Central memory CD8-positive, alpha-beta T cell (primary cell): ENCODE measurements at regions not wholly inside any gene's neighbourhood (a gene's known extent, or its start where the extent isn't known, plus 50 kb on each side); places are given as distances from the start of the nearest gene placed in this dataset.
"Not testable (repeated sequence)": the region's sequence is repeated elsewhere in the genome, so short reads cannot be mapped to it uniquely, and the experiment has no call there.

Experiments
- ATAC-seq: fragments of 150-1000 bp; cut with Tn5 transposase; replicated peaks from 2 replicates; pipeline ENCODE4 v1.10.0; 2022; ENCODE audit warnings: mild to moderate bottlenecking, moderate FRiP score, moderate number of reproducible peaks; ENCODE audit not compliant: poor library complexity, severe bottlenecking; ENCODE audit errors: extremely low read depth
- DNase-seq, 2 donors: peaks; one replicate each; pipeline ENCODE4 v3.0.0; 2021; ENCODE audit warnings: low spot score in 2 of 2
- H3K27ac Mint-ChIP-seq: one replicate; pipeline ENCODE4 v1.8.0; 2022; ENCODE audit warnings: low read depth, mild to moderate bottlenecking, moderate library complexity, mixed read lengths
- H3K27me3 Mint-ChIP-seq: one replicate; pipeline ENCODE4 v1.8.0; 2022; ENCODE audit warnings: mixed read lengths
- H3K36me3 Mint-ChIP-seq: one replicate; pipeline ENCODE4 v1.8.0; 2022; ENCODE audit warnings: mild to moderate bottlenecking, moderate library complexity, mixed read lengths; ENCODE audit not compliant: insufficient read depth
- H3K4me1 Mint-ChIP-seq: one replicate; pipeline ENCODE4 v1.8.0; 2022; ENCODE audit warnings: mixed read lengths
- H3K4me3 Mint-ChIP-seq: one replicate; pipeline ENCODE4 v1.8.0; 2022; ENCODE audit warnings: mild to moderate bottlenecking, moderate library complexity, mixed read lengths
- H3K9me3 Mint-ChIP-seq: one replicate; pipeline ENCODE4 v1.8.0; 2022; ENCODE audit warnings: mixed read lengths

DNA sequence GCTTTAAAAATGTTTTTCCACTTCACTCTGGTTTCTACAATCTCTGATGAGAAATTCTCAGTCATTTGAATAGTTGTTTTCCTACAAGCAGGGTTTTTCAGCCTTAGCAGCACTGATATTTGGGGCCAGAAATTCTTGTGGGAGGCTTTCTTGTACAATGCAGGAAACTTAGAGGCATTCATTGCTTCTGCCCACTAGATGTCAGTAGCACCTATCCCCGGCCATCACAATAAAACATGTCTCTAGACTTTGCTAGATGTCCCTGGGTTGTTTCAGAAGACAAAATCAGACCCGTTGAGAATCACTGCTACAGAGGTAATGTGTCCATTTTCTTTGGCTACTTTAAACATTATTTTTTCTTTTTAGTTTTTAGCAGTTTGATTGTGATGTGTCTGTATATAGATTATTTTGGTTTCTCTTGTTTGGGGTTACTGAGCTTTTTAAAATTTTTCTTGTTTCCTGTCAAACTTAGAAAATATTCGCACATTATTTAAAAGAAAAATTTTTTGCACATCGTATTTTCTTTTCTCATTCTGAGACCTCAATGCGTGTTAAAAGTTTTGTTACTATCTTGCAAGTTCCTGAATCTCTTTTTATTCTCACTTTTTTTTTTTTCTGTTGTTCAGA is 60.8 kb upstream of the CCDC179 start:
- no peak for ATAC-seq
- Mint-ChIP-seq H3K9me3 (no peaks in the 10 kb centered on the region), H3K27ac (no peak overlapping the region), H3K4me1 (peaks cover 6% of the 10 kb centered on the region), H3K36me3 (no peaks in the 10 kb centered on the region), H3K27me3 (no peaks in the 10 kb centered on the region), H3K4me3 (no peak overlapping the region)
- DNase-seq: no peak

DNA sequence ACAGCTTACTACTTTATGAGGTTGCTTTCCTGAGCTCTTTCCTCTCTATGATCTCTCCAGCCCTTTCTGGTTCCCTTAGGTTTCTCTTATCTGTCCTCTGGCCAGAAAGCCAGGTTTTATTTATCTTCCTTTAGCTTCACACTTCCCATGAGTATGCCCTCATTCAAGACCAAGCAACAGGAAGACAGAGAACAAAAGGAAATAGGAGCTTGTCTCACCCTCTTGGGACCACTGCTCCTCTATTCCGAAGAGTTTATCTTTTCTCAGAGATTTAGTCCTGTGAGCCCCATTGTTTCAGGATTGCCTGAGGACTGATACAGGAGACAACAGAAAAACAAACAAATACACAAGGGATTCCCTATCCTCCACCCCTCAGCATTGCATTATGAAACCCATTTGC is 62.4 kb upstream of the CCDC179 start:
- H3K4me1 Mint-ChIP-seq: peaks cover 6% of the 10 kb centered on the region

DNA sequence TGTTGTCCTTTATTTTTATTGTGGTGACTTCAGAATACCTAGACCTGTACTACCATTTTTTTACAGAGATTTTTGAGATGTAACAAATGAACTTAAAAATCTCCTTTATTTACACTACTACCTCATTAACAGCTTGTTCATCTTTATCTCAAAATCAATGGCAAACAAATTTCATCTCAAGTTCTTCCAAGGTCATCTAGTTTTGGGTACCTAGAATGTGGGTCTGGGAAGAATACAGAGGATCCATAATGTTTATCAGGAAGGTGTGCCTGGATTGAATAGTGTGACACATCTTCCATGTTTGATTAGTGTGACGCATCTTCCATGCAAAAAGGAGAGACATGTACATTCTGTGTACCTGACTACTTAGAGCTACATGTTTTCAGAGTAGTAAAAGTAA is 63.3 kb upstream of the CCDC179 start:
- H3K27me3 Mint-ChIP-seq: no peaks in the 10 kb centered on the region

More for the DNA sequence above, 62.4 kb upstream of the CCDC179 start:
- Mint-ChIP-seq H3K36me3 (no peaks in the 10 kb centered on the region), H3K4me3 (no peak overlapping the region), H3K27ac (no peak overlapping the region), H3K27me3 (no peaks in the 10 kb centered on the region), H3K9me3 (no peaks in the 10 kb centered on the region)
- no peak for DNase-seq
- no peak for ATAC-seq

DNA sequence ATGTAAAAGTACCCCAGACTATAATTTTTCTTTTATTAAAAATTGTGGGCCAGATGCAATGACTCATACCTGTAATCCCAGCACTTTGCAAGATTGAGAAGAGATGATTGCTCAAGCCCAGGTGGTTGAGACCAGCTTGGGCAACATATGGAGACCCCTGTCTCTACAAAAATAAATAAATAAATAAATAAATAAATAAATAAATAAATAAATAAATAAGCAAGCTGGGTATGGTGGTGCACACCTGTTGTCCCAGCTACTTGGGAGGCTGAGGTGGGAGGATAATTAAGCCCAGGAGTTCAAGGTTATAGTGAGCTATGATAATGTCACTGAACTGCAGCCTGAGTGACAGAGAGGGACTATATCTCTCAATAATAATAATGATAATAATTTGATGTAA is 66.1 kb upstream of the CCDC179 start:
- no peak overlapping the region for H3K27ac Mint-ChIP-seq
- DNase-seq: no peak
- no peaks in the 10 kb centered on the region for H3K9me3 Mint-ChIP-seq
- ATAC-seq: no peak
- no peaks in the 10 kb centered on the region for H3K4me1 Mint-ChIP-seq
- no peaks in the 10 kb centered on the region for H3K27me3 Mint-ChIP-seq
- no peaks in the 10 kb centered on the region for H3K36me3 Mint-ChIP-seq
- no peak overlapping the region for H3K4me3 Mint-ChIP-seq

More for the DNA sequence above, 63.3 kb upstream of the CCDC179 start:
- DNase-seq (no peak), ATAC-seq (no peak)
- no peaks in the 10 kb centered on the region for H3K9me3 Mint-ChIP-seq
- no peak overlapping the region for H3K4me3 Mint-ChIP-seq
- no peaks in the 10 kb centered on the region for H3K36me3 Mint-ChIP-seq
- peaks cover 6% of the 10 kb centered on the region for H3K4me1 Mint-ChIP-seq
- H3K27ac Mint-ChIP-seq: no peak overlapping the region

DNA sequence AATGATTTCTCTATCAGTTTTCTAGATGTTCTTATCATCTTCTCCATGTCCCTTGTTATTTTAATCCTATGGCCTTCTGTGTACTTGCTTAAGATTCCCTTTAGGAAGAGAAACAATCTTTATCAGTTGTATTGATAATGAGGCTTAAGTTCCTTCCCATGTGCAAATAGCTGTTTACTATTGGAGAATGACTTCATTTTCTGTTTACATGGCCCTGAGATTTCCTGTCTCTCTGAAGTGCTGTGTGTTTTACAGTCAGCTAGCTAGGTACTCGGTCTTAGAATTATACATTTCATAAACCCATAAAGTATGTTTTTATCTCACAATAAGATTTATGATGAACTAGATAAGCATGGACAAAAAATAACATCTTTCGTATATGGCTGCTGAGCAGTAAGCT is 67.5 kb upstream of the CCDC179 start:
- Mint-ChIP-seq H3K4me3 (no peak overlapping the region), H3K9me3 (no peaks in the 10 kb centered on the region), H3K27me3 (no peaks in the 10 kb centered on the region), H3K36me3 (peaks cover 2% of the 10 kb centered on the region), H3K4me1 (no peaks in the 10 kb centered on the region), H3K27ac (no peak overlapping the region)
- ATAC-seq (no peak), DNase-seq (no peak)

DNA sequence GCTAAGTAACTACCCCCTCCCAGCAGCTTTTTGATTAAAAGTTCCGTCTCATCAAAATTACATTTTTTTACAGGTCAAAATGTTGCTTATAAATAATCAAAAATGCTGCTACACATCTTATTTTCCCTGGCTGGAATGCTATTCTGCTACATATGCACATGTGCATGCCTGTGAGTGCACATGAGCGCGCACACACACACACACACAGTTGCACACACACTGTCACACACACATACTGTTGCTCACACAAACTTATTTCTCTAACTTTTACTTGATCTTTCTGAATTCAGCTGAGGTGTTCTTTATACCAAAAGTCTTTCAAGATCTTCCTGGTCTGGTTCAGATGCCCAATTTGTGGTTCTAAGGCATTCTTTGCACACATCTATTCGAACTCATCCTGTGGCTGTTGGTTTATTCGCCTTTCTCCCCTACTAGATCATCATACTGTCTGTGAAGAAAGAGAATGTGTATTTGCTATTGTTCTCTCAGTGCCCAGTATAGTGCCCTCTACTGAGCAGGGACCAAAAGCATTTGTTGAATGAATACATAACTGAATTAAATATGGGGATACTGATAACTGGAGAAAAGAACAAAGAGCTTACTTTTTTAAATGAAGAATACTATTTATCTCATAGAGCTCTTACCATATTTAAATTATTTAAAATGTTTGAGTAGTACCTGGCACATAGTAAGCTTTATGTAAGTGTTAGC is 68.1 kb upstream of the CCDC179 start:
- no peak for DNase-seq
- Mint-ChIP-seq H3K4me1 (no peaks in the 10 kb centered on the region), H3K27ac (no peak overlapping the region), H3K36me3 (peaks cover 2% of the 10 kb centered on the region), H3K4me3 (no peak overlapping the region), H3K27me3 (no peaks in the 10 kb centered on the region), H3K9me3 (no peaks in the 10 kb centered on the region)
- no peak for ATAC-seq

DNA sequence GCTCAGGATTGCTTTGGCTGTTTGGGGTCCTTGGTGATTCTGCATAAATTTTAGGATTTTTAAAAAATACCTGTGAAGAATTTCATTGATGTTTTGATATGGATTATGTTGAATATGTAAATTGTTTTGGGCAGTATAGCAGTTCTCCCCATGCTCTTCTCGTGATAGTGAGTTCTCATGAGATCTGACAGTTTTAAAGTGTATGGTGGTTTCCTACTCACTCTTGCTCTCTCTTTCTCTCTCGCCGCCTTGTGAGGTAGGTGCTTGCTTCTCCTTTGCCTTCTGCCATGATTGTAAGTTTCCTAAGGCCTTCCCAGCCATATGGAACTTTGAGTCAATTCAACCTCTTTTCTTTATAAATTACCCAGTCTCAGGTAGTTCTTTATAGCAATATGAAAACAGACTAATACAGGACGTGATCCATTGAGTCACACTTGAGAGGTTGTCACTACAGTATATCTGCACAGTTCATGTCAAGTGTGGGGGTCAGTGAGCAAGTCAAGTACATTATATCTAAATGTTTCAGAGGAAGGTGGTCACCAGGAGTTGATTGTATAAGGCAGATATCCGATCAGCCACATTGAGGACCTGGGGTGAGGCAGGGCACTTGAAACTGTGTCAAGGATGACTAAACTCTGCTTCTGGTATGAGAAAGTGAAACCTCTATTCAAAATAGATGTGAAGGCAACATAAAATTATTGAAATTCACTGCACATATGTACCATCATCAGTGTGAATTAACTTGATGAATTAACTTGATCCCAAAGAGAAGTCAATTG is 70.7 kb upstream of the CCDC179 start:
- Mint-ChIP-seq H3K36me3 (peaks cover 2% of the 10 kb centered on the region), H3K27ac (no peak overlapping the region), H3K9me3 (no peaks in the 10 kb centered on the region), H3K4me1 (no peaks in the 10 kb centered on the region), H3K4me3 (no peak overlapping the region), H3K27me3 (no peaks in the 10 kb centered on the region)
- DNase-seq: no peak
- no peak for ATAC-seq

DNA sequence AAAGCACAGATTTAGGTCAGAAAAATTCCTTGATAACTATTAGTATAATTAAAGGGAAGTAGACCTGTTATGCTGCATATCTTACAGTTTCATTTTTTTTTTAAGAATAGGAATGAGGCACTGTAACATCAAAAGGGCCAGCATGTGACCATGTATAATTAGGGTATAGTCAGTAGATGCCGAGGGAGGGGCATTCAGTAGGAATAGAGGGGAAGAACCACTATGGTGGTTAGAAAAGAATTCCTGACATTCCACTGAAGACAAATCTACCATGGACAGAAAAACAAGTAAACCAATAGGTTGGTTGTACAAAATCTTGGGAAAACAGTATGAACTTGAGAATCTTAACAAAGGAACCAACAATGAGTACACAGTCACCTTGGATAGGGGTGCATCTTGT is 78.4 kb upstream of the CCDC179 start:
- Mint-ChIP-seq H3K27ac (no peak overlapping the region), H3K4me1 (no peaks in the 10 kb centered on the region), H3K9me3 (peaks cover 11% of the 10 kb centered on the region), H3K36me3 (no peaks in the 10 kb centered on the region), H3K4me3 (no peak overlapping the region), H3K27me3 (no peaks in the 10 kb centered on the region)
- ATAC-seq (no peak), DNase-seq (no peak)

DNA sequence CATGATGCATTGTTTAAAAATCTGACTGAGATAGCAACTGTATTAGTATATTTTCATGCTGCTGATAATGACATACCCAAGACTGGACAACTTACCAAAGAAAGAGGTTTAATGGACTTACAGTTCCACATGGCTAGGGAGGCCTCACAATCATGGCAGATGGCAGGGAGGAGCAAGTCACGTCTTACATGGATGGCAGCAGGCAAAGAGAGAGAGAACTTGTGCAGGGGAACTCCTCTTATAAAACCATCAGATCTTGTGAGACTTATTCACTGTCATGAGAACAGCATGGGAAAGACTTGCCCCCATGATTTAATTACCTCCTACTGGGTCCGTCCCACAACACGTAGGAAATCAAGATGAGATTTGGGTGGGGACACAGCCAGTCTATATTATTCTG is 81.3 kb upstream of the CCDC179 start:
- H3K36me3 Mint-ChIP-seq, H3K27ac Mint-ChIP-seq, ATAC-seq, H3K4me1 Mint-ChIP-seq, H3K4me3 Mint-ChIP-seq, H3K27me3 Mint-ChIP-seq, DNase-seq: not testable (repeated sequence)
- H3K9me3 Mint-ChIP-seq: peaks cover 11% of the 10 kb centered on the region

DNA sequence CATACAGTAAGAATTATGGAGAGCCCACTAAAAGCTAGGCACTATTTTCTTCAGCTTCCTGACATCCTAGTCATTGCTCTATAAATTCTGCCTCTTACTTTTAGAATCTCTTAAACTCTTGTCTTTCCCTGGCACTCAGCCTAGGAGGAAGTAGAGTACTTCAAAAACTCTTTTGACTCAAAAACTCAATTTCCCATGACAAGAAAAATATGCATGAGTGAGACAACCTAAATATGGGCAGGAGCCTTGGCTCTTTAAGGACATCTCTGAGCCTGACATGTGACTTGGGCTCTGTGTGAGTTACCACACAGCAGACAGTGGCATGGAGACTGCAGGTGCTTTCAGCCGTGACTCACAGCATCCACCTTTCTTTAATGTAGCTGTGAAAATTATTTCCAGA is 97.5 kb upstream of the CCDC179 start:
- no peak for ATAC-seq
- H3K36me3 Mint-ChIP-seq: no peaks in the 10 kb centered on the region
- H3K4me1 Mint-ChIP-seq: no peaks in the 10 kb centered on the region
- no peak for DNase-seq
- H3K9me3 Mint-ChIP-seq: peaks cover 10% of the 10 kb centered on the region
- no peaks in the 10 kb centered on the region for H3K27me3 Mint-ChIP-seq
- H3K4me3 Mint-ChIP-seq: no peak overlapping the region
- no peak overlapping the region for H3K27ac Mint-ChIP-seq

DNA sequence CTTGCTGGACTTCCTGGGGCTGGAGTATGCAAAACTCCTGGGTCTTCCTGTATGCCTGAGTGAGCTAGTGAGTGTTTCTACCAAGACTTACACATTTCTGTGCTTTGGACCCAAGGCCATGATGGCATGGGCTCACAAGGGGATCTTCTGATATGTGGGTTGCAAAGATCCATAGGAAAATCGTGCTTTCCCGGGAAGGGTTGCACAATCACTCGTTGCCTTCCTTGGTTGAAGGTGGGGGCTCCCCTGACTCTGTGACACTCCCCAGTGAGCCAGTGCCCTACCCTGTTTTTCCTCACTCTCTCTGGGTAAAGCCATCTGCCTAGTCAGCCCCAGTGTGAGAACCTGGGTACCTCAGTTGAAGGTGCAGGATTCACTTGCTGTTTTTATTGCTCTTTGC is 114.0 kb upstream of the CCDC179 start:
- H3K4me1 Mint-ChIP-seq: no peaks in the 10 kb centered on the region
- no peak overlapping the region for H3K4me3 Mint-ChIP-seq
- H3K27me3 Mint-ChIP-seq: no peaks in the 10 kb centered on the region
- peaks cover 34% of the 10 kb centered on the region for H3K9me3 Mint-ChIP-seq
- H3K27ac Mint-ChIP-seq: no peak overlapping the region
- DNase-seq (no peak), ATAC-seq (no peak)
- H3K36me3 Mint-ChIP-seq: peaks cover 2% of the 10 kb centered on the region

DNA sequence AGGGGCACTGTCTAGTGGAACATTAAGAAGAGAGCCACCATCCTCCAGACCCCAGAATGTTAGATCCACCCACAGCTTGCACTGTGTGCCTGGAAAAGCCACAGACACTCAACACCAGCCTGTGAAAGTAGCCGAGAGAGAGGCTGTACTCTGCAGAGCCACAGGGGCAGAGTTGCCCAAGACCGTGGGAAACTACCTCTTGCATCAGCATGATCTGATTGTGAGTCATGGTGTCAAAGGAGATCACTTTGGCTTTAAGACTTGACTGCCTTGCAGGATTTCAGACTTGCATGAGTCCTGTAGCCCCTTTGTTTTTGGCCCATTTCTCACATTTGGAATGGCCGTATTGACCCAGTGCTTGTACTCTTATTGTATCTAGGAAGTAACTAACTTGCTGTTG is 115.9 kb upstream of the CCDC179 start:
- DNase-seq (no peak), ATAC-seq (no peak)
- Mint-ChIP-seq H3K9me3 (peaks cover 32% of the 10 kb centered on the region), H3K4me1 (no peaks in the 10 kb centered on the region), H3K27ac (no peak overlapping the region), H3K4me3 (no peak overlapping the region), H3K36me3 (no peaks in the 10 kb centered on the region), H3K27me3 (no peaks in the 10 kb centered on the region)

DNA sequence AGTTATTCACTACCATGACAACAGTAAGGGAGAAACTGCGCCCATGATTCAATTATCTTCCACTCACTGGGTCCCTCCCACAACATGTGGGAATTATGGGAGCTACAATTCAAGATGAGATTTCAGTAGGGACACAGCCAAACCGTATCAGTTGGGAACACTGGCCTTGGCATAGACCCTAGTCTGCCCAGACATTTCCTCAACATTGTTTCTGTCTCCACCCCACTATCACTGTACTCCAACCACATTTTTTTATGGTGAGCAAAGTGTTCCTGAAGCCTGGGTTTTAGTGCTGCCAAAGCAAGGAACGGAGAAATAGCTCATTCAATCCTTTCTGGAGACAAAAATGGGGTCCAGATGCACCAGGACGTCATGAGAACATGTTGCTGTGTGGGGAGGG is 122.6 kb upstream of the CCDC179 start:
- no peak for ATAC-seq
- H3K4me3 Mint-ChIP-seq: no peak overlapping the region
- no peaks in the 10 kb centered on the region for H3K27me3 Mint-ChIP-seq
- no peaks in the 10 kb centered on the region for H3K36me3 Mint-ChIP-seq
- peaks cover 13% of the 10 kb centered on the region for H3K9me3 Mint-ChIP-seq
- DNase-seq: no peak
- no peak overlapping the region for H3K27ac Mint-ChIP-seq
- no peaks in the 10 kb centered on the region for H3K4me1 Mint-ChIP-seq
